GM18511 (cell line): ENCODE measurements at regions not wholly inside any gene's neighbourhood (a gene's known extent, or its start where the extent isn't known, plus 50 kb on each side); places are given as distances from the start of the nearest gene placed in this dataset.
"Not testable (repeated sequence)": the region's sequence is repeated elsewhere in the genome, so short reads cannot be mapped to it uniquely, and the experiment has no call there.

ENCODE experiments used
- ATAC-seq: cut with Tn5 transposase; IDR thresholded peaks from one replicate; pipeline ENCODE4 v1.9.1; 2021; ENCODE audit warnings: mild to moderate bottlenecking, moderate library complexity; ENCODE audit not compliant: unreplicated experiment

DNA sequence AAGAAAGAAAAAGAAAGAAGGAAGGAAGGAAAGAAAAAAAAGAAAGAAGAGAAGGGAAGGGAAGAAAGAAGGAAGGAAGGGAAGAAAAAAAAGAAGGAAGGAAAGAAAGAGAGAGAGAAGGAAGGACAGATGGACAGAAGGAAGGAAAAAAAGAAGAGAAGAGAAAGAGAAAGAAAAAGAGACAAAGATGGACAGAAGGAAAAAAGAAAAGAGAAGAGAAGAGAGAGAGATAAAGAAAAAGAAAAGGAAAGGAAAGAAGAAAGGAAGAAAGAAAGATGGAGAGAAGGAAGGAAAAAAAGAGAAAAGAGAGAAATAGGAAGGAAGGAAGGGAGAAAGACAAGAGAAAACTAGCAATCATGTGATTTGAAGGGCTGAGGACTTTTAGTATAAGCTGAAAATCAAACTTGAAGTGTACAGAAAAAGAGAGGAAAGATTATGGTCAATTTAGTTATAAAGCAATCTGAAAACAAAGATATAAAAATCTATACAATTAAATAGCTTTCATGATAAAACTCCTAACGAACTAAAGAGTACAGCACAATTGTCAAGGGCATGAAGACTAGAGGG, 115.3 kb downstream of the LTN1 start:
- ATAC-seq = no peak

DNA sequence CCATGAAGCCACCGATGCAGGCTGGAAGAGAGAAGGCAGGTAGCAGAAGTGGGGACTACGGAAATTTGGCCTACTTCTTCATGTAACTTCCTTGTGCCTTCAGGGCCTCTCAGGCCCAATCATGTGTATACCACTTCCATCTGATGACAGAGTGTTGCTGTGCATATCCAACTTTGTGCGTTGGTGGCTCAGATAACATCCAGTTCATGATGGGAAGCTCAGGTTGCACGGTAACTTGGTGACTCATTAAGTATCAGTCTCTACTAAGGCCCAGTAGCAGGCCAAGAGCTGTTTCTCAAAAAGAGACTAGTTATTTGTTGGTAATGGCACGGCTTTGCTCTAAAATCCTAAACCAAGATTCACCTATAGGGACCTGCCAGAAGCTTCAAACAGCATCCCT, 117.6 kb downstream of the LTN1 start:
- no peak for ATAC-seq

DNA sequence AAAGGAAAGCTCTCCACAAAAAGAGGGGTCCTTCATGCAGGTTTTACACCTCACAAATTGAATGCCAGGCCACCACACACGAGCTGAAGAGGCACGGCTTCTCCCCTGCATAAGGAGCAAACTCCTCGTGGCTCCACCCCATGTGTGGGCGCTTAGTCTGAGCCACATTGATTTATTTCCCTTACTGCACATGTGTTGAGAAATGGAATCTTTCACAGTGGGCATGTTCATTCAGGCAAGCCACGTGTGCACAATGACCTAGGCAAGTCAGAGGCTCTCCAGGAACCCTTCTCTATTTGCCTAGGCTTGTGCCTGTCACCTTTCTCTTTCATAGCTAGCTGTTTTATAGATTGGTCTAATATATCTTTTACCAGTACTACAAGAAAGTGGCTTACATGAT, 120.5 kb downstream of the LTN1 start:
- ATAC-seq = no peak

DNA sequence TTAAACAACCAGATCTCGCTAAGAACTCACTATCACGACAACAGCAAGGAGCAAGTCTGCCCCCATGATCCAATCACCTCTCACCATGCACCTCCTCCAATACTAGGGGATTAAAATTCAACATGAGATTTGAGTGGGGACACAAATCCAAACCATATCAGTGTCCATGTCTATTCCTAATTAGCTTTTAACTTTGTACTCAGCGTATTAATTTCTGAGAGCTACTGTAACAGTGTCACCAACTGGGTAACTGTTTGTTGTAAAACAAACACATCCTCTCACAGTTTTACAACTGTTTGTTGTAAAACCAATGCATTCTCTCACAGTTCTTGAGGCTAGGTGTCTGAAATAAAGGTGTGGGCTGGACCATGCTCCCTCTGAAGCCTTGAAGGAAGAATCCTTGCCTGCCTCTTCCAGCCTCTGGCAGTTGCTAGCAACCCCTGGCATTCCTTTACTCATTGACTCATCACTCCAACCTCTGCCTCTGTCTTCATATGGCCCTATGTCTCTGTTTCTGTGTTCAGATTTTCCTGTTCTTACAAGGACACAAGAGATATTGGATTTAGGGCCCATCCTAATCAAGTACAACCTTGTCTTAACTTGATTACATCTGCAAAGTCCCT, 121.2 kb downstream of the LTN1 start:
- ATAC-seq = no peak

DNA sequence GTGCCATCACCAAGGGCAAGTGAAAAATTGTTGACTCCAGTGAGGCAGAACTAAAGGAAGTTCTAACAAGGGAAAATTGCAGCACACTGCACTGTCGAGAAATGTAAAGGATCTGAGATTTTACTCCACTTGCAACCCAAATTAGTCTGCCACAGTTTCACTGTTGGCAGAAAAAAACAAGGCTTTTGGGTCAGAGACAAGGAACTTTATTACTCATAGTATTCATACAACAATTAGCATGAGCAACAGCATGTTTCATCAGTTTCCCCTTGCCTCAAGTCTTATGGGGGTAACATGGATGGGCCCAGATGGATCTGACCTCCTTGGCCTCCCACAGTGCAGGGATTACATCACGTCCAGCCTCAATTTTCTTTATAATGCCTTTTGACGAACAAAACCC, 125.3 kb downstream of the LTN1 start:
- ATAC-seq = no peak

DNA sequence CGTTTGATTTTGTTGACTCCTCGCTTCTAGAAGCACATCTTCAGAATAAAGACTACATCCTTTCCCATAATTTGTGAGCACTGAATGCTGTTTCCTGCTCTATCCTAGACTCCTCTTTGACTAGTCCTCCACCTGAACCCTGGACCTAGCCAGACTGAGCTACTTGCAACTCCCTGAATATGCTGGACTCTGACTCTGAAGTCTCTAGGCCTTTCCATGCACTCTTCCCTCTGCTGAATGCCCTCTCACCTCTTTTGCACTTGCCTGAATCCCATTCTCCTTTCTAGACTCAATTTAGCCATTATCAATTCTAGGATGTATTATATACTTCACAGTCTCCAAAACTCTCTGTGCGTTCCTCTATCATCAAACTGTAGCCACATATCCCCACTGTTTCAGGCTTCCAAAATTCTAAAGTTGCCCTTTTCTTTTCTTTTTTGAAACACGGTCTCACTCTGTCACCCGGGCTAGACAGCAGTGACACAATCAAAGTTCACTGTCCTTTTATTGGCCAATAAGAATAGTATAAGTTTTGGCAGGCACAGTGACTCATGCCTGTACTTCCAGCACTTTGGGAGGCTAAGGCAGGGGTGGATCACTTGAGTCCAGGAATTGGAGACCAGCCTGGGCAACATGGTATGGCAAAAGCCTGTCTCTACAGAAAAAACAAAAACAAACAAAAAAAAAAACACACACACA, 127.0 kb downstream of the LTN1 start:
- no peak for ATAC-seq

DNA sequence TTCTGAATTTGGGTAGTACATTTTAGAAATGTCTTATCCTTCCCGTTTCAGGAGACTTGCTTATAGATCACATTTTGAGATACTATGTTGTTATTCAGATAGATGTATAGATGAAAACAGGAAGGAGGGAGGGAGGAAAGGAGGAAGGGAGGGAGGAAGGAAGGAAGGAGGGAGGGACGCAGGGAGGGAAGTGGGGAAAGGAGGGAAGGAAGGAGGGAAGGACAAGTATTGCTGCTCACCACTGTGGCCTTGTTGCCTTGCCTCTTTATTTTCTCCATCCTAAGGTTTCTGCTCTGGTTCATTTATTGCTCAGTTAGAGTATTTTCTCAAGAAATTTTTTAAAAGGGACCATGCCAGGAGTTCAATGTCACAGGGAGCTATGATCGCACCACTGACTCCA, 134.3 kb downstream of the LTN1 start:
- ATAC-seq = no peak

DNA sequence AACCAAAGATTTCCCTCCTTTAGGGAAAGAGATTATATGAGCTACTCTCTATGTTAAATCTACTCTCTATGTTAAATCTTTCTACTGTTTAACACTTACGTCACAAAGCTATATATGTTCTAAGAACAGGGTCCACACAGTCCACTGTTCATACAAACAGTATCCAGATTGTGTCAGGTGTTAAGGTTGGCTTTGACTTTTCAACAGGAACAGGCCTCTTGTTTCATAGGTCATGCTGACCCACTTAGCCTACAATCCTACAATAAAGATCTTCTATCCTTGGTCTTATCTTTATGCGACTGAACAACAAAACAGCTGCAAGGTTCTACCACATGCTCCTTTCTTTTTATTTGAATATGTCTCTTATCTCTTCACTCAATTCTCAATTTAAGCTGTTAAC, 134.9 kb downstream of the LTN1 start:
- no peak for ATAC-seq

DNA sequence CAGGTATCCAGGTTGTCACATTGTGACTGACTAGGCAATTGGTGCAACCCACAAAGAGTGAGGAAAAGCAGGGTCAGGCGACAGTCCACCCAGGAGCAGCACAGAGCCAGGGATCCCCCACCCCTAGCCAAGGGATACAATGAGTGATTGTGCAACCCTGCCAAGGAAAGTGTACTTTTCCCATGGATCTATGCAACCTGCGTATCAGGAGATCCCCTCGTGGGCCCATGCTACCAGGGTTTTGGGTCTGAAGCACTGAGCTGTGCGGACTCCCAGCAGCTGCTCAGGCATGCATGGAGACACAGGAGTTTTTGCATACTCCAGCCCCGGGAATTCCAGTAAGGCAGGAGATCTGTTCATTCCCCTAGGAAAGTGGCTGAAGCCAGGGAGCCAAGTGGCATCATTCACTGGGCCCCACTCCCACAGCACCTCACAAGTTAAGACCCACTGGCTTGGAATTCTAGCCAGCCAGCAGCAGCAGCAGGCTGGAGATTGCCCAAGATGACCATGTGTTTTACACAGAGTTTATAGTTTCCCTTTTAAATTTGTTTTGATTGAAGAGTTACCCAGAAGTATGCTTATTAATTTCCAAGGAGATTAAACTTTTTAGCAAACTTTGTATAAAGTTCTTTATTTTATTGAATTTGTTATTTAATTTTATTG, 136.0 kb downstream of the LTN1 start:
- no peak for ATAC-seq

DNA sequence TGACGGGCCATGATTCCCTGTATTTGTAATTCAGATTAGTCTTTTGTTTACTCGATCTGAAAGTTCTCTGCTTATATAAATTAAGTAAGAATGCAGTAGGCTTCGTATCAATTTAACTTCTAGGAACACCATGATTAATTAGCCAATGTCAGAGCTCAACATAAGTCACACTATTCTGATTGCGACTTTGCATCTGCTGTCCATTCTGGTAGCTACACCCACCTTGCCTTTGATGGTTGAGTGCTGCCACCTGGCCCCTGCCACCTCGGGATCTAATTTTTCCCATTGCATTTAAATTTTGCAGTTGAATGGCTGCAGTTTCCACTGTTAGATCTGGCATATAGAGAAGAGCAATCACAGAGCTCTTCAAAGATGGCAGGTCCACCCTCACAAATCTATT, 140.0 kb downstream of the LTN1 start:
- ATAC-seq = no peak

DNA sequence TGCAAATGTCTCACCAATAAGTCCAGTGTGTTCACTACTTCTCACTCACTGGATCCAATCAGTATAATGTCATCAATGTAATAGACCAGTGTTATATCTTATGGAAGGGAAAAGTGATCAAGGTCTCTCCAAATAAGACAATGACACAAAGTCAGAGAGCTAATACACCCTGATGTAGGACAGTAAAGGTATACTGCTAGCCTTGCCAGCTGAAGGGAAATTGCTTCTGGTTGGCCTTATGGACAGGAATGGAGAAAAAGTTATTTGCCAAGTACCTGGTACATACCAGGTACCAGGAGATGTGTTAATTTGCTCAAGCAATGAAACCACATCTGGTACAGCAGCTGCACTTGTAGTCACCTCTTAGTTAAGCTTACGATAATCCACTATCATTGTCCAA, 141.0 kb downstream of the LTN1 start:
- no peak for ATAC-seq

DNA sequence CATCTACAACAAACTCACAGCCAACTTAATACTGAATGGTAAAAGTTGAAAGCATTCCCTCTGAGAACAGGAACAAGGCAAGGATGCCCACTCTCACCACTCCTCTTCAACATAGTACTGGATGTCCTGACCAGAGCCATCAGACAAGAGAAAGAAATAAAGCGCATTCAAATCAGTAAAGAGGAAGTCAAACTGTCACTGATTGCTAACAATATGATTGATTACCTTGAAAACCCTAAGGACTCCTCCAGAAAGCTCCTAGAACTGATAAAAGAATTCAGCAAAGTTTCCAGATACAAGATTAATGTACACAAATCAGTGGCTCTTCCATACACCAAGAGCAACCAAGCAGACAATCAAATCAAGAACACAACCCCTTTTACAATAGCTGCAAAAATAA, 153.4 kb downstream of the LTN1 start:
- ATAC-seq = not testable (repeated sequence)

DNA sequence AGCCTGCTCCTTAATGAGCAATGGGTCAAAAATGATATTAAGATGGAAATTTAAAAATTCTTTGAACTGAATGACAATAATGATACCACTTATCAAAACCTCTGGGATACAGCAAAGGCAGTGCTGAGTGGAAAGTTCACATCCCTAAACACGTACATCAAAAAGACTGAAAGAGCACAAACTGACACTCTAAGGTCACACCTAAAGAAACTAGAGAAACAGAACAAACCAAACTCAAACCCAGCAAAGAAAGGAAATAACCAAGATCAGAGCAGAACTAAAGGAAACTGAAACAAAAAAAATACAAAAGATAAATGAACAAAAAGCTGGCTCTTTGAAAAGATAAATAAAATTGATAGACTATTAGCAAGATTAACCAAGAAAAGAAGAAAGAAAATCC, 155.3 kb downstream of the LTN1 start:
- not testable (repeated sequence) for ATAC-seq

DNA sequence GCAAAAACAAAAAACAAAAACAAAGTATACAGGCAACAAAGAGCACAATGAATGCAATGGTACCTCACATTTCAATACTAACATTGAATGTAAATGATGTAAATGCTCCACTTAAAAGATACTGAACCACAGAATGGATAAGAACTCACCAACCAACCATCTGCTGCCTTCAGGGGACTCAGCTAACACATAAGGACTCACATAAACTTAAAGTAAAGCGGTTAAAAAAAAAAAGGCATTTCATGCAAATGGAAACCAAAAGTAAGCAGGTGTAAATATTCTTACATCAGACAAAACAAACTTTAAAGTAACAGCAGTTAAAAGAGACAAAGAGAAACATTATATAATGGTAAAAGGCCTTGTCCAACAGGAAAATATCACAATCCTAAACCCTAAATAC, 156.1 kb downstream of the LTN1 start:
- ATAC-seq = not testable (repeated sequence)

DNA sequence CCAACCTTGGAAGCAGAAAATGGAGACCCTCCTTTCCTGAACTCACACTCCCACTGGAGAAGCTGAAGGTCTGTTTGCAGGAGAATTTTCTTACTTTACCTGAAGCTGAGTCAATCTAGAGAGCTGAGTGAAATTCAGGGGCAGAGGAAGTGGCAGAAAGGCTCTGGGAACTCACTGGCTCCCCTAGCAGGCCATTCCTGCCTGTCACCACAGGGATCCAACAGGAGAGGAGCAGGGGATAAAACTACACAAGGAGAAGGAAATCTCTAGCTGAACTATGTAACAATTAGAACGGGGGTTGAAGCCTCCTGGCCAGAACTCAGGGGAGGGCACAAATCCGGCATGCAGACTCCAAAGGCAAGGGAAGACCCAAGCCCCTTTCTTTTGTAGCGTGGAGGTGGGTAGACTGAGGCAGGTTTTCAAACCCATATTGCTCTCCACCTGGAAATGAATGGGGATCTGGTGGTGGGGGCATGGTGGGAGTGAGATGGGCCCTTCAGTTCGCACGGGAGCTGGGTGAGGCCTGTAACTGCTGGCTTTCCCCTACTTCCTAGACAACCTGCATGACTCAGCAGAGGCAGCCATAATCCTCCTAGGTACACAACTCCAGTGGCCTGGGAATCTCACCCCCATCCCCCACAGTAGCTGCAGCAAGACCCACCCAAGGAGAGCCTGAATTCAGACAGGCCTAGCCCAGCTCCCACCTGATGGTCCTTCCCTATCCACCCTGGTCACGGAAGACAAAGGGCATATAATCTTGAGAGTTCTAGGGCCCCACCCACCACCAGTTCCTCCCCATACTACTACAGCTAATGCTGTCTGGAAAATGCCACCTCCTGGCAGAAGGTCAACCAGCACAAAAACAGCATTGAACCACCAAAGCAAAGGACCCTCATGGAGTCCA, 158.1 kb downstream of the LTN1 start:
- ATAC-seq = no peak

DNA sequence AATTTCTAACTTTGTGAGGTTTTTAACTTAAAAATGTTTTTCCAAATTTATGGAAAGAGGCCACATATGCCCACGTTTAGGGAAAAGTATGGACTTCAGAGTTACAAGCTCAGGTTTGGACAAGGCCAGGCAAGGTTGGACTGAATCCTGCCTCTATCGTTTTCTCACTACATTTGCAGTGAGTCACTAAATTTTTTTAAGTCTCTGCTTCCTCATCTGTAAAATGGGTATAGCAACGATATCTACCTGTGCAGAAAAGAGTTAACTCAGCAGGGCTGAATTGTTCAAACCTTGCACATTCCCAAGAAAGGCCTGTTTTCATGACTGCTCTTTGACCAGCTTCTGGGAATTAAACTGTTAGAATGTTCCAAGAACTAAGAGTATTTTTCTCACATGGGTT, 159.1 kb downstream of the LTN1 start:
- no peak for ATAC-seq

DNA sequence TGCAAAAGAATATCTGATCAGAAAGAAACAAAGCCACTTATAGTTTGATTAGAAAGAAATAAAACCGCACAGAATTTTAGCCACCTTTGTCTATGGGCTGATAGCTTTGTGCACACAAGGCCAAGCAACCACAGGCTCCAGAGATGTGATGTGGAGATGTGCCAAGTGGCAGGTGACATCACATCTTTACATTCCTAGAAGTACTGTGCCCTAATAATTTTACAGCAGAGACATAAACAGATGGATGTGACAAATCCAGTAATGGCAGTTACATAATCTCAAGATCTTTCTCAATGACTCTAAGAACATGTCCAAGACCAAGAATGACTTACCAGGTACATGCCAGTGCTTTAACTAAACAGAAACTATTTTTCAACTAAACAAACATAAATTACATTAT, 159.5 kb downstream of the LTN1 start:
- no peak for ATAC-seq

DNA sequence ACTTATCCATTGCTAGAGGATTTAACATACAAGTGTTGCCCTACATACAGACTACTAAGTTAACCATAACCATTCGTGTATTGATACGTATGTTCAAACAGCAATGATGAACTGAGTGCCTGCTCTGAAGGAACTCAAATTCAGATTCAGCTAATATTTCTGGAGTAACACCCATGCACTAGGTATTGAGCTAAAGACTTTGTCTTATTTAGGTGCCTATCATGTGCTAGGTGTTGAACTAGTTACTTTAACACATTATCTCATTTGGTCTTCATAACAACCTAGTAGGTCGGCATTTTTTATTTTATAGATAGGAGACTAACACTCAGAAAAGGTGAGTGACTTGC, 160.0 kb downstream of the LTN1 start:
- no peak for ATAC-seq

DNA sequence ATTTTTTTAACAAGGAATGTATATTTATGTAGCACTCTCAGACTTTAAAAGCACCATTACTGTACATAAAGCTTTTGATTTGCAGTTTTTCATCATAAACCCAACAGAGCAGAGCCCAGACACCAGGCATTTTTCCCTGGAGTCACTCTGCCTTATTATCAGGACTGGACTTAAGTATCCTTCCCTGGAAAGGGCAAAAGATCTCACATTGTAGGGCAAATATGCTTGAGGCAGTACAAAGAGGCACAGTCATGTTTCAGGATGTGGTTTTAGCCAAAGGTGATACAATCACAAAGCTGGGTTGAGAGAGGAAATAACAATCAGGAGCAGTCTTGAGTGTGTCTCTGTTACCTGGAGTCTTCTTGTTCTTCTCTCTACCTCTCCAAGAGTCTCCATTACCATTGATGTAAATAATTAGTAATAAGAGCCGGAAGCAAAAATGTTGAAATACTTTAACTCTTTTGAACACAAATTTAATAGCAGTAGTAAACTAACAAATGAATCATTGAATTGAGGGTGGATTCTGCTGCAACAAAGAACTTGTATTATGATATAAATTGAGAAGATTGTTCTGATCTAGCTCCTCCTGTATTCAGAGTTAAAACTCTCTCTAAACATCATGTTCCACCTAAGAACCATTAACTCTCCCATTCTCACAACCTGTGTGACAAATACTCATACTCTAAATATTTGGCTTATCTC, 160.5 kb downstream of the LTN1 start:
- ATAC-seq = peak; percentile 66

DNA sequence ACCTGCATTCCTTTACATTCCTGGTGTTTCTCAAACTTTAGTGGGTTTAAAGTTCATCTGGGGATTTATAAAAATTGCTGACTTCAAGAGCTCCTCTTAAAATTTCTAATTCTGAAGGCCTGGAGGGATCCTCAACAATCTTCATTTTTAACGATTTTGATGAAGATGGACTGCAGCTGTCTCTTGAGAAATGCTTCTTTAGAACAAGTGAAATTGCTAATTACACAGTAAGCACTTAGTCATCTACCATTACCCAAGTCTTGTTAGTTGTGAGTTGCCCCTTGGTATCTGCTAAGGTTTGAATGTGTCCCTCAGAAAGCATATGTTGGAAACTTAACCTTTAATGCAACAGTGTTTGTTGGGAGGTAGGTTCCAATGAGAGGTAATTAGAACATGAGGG, 163.7 kb downstream of the LTN1 start:
- no peak for ATAC-seq

DNA sequence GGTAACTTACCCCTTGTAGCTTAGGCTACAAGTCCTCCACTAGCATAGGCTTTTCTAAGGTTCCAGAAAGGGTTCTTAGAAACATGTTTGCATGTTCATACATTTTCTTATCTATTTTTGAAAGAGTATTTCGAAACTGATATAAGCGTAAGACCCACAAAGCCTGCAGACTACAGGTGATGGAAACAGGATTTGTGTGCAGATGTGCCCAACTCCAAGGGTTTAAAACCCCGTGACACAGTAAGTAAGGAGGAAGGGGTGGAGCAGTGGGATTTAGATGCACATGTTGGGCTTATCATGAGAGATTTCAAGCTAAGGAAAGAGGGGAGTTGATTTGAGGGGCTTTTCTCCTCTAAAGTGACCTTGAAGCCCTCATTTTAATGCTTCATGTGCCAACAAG, 164.7 kb downstream of the LTN1 start:
- no peak for ATAC-seq
